Tibial nerve (tissue), 4 donors: ENCODE measurements at regions not wholly inside any gene's neighbourhood (a gene's known extent, or its start where the extent isn't known, plus 50 kb on each side); places are given as distances from the start of the nearest gene placed in this dataset.

Experiments
- DNase-seq, 2 donors: peaks; one replicate each; pipeline ENCODE4 v3.0.0-alpha.2; 2019; ENCODE audit warnings: low spot score in 2 of 2
- H3K27ac ChIP-seq, 4 donors: fragments of 200-600 bp; sonication (generic) in 3 of 4; one replicate each; pipeline ENCODE4 v1.5.1; 2017 to 2019; ENCODE audit warnings: mild to moderate bottlenecking in 1 of 4
- H3K27me3 ChIP-seq, 2 donors: fragments of 200-600 bp; sonication (generic) in 1 of 2; one replicate each; pipeline versions ENCODE4 v1.5.1 to v1.6.0; 2017 to 2019
- H3K36me3 ChIP-seq, 3 donors: fragments of 200-600 bp; sonication (generic); one replicate each; pipeline ENCODE4 v1.5.1; 2018 to 2019
- H3K4me1 ChIP-seq, 4 donors: fragments of 200-600 bp; sonication (generic) in 3 of 4; one replicate each; pipeline ENCODE4 v1.5.1; 2017 to 2019
- H3K4me3 ChIP-seq, 4 donors: fragments of 200-600 bp; sonication (generic) in 3 of 4; one replicate each; pipeline ENCODE4 v1.5.1; 2017 to 2019; ENCODE audit warnings: mild to moderate bottlenecking in 1 of 4, moderate library complexity in 1 of 4
- H3K9me3 ChIP-seq, 4 donors: fragments of 200-600 bp; sonication (generic) in 3 of 4; one replicate each; pipeline ENCODE4 v1.5.1; 2017 to 2019
- EP300 ChIP-seq, 2 donors: sonication (generic); formaldehyde crosslinking; IDR thresholded peaks; one replicate each; pipeline ENCODE4 v1.6.1; 2017; ENCODE audit warnings: antibody characterized with exemption in 2 of 2, mild to moderate bottlenecking in 1 of 2
- POLR2A ChIP-seq, 2 donors: fragments of 450-650 bp; IDR thresholded peaks; one replicate each; pipeline ENCODE4 v1.6.1; 2017; ENCODE audit warnings: antibody characterized with exemption in 2 of 2, mild to moderate bottlenecking in 2 of 2, moderate library complexity in 2 of 2
- WGBS, 2 donors: methylation state at CpG; one replicate each; pipeline ENCODE4 v1.1.5; 2018; 5-methylcytosine and 5-hydroxymethylcytosine counted together
- TF ChIP-seq, protein P1 (sequence below), 5 experiments: fragments of 200-600 bp in 3 of 5; fragments of 450-650 bp in 2 of 5; sonication (generic) in 3 of 5; IDR thresholded peaks; one replicate each; pipeline ENCODE4 v1.5.1; 2016 to 2019; ENCODE audit warnings: antibody characterized with exemption in 5 of 5, mild to moderate bottlenecking in 3 of 5, moderate library complexity in 2 of 5

DNA sequence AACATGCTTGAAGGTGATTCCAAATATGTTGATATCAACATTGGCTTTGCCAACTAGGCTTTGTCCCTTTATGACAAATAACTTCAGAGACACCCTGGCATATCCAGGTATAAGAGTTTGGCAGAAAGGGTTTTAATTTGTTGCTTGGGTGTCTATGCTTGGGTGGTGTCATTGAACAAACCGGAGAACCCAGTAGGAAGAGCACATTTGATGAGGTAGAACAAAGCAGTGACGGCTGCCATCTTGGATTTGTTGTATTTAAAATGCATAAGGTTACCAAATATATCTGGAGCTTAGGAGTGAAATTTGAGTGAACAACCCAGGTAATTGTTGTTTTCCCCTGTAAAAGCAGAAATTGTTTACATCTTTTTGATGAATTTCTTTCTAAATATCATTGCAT, 503.7 kb upstream of the JARID2 start:
- no peak overlapping the region for H3K27ac ChIP-seq
- no peaks in the 10 kb centered on the region for H3K4me1 ChIP-seq
- DNase-seq = no peak
- WGBS, 2 donors = 98 to 100% methylated on average over 2 of the region's 2 CpGs
- no peaks in the 10 kb centered on the region for H3K36me3 ChIP-seq
- H3K27me3 ChIP-seq = no peaks in the 10 kb centered on the region
- TF ChIP-seq, protein P1, sequence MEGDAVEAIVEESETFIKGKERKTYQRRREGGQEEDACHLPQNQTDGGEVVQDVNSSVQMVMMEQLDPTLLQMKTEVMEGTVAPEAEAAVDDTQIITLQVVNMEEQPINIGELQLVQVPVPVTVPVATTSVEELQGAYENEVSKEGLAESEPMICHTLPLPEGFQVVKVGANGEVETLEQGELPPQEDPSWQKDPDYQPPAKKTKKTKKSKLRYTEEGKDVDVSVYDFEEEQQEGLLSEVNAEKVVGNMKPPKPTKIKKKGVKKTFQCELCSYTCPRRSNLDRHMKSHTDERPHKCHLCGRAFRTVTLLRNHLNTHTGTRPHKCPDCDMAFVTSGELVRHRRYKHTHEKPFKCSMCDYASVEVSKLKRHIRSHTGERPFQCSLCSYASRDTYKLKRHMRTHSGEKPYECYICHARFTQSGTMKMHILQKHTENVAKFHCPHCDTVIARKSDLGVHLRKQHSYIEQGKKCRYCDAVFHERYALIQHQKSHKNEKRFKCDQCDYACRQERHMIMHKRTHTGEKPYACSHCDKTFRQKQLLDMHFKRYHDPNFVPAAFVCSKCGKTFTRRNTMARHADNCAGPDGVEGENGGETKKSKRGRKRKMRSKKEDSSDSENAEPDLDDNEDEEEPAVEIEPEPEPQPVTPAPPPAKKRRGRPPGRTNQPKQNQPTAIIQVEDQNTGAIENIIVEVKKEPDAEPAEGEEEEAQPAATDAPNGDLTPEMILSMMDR (IDR thresholded peaks at IDR 0.05) = no peak
- TF ChIP-seq POLR2A (IDR thresholded peaks at IDR 0.05) (no peak), EP300 (IDR thresholded peaks at IDR 0.05) (no peak)
- no peak overlapping the region for H3K4me3 ChIP-seq
- H3K9me3 ChIP-seq = no peaks in the 10 kb centered on the region

- TF ChIP-seq EP300 (IDR thresholded peaks at IDR 0.05) (no peak), POLR2A (IDR thresholded peaks at IDR 0.05) (no peak)
- TF ChIP-seq, protein P1 (IDR thresholded peaks at IDR 0.05) = no peak
- Histone ChIP-seq H3K4me3 (no peak overlapping the region), H3K4me1 (no peaks in the 10 kb centered on the region), H3K27ac (peak overlapping the region in 1 of 4 donors; percentile 70), H3K36me3 (no peaks in the 10 kb centered on the region), H3K9me3 (no peaks in the 10 kb centered on the region), H3K27me3 (no peaks in the 10 kb centered on the region)
- 96 to 98% methylated on average over 5 of the region's 5 CpGs for WGBS, 2 donors
- DNase-seq = no peak
Observed at GRCh38 chr6:14742680-14743079, 503.2 kb upstream of the JARID2 start.

DNA sequence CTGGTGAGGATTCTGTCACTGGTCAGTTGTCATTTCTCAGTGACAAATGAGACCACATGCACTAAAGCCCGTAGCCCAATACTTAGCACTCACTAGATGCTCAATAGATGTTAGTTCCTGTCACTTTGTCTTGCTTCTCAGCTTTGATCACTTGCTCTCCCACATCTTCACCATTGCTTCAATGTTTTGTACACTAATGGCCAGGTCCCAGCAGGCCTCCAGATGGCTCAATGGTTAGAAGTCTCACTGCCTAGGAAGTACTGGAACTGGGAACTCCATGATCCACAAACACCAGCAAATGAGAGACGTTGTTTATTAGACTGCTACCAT, 502.8 kb upstream of the JARID2 start:
- no peak for DNase-seq
- H3K36me3 ChIP-seq = no peaks in the 10 kb centered on the region
- no peaks in the 10 kb centered on the region for H3K9me3 ChIP-seq
- TF ChIP-seq, protein P1 (IDR thresholded peaks at IDR 0.05) = no peak
- no peak for TF ChIP-seq POLR2A (IDR thresholded peaks at IDR 0.05)
- TF ChIP-seq EP300 (IDR thresholded peaks at IDR 0.05) = no peak
- no peaks in the 10 kb centered on the region for H3K27me3 ChIP-seq
- H3K4me1 ChIP-seq = no peaks in the 10 kb centered on the region
- no peak overlapping the region for H3K4me3 ChIP-seq
- WGBS, 2 donors = 85 to 95% methylated on average over 2 of the region's 2 CpGs
- peak overlapping the region in 2 of 4 donors; percentile 30 to 70 for H3K27ac ChIP-seq

GRCh38 chr6:14743474-14744211, 502.2 kb upstream of the JARID2 start:
- Histone ChIP-seq H3K27ac (peak overlapping the region in 2 of 4 donors; percentile 30 to 70), H3K27me3 (no peaks in the 10 kb centered on the region), H3K9me3 (no peaks in the 10 kb centered on the region), H3K4me3 (no peak overlapping the region), H3K4me1 (no peaks in the 10 kb centered on the region), H3K36me3 (no peaks in the 10 kb centered on the region)
- 73 to 78% methylated on average over 7 of the region's 7 CpGs for WGBS, 2 donors
- TF ChIP-seq EP300 (IDR thresholded peaks at IDR 0.05) = peak in 1 of 2 donors; percentile 23
- TF ChIP-seq, protein P1 (IDR thresholded peaks at IDR 0.05) = no peak
- no peak for TF ChIP-seq POLR2A (IDR thresholded peaks at IDR 0.05)
- DNase-seq = peak in 1 of 2 donors; percentile 46

GRCh38 chr6:14744212-14744556, 501.7 kb upstream of the JARID2 start:
- DNase-seq = no peak
- H3K27ac ChIP-seq = peak overlapping the region in 1 of 4 donors; percentile 70
- 92 to 95% methylated on average over 3 of the region's 3 CpGs for WGBS, 2 donors

More at GRCh38 chr6:14744212-14744556, 501.7 kb upstream of the JARID2 start:
- Histone ChIP-seq H3K36me3 (no peaks in the 10 kb centered on the region), H3K27me3 (no peaks in the 10 kb centered on the region), H3K9me3 (no peaks in the 10 kb centered on the region), H3K4me1 (no peaks in the 10 kb centered on the region), H3K4me3 (no peak overlapping the region)
- TF ChIP-seq EP300 (IDR thresholded peaks at IDR 0.05) (no peak), POLR2A (IDR thresholded peaks at IDR 0.05) (no peak)
- TF ChIP-seq, protein P1 (IDR thresholded peaks at IDR 0.05) = no peak
